SK-N-MC (cell line): ENCODE measurements at regions not wholly inside any gene's neighbourhood (a gene's known extent, or its start where the extent isn't known, plus 50 kb on each side); places are given as distances from the start of the nearest gene placed in this dataset.

Experiments
- EZH2 ChIP-seq: fragments of 200-600 bp; sonication (generic); IDR thresholded peaks from one replicate; pipeline ENCODE4 v1.6.1; 2017; ENCODE audit warnings: antibody characterized with exemption
- POLR2AphosphoS5 ChIP-seq: IDR thresholded peaks from 2 replicates; pipeline ENCODE4 v1.6.1; 2012; ENCODE audit warnings: mild to moderate bottlenecking, low read depth, low read length, borderline replicate concordance

GRCh38 chr10:10803278-10803677 is 214.4 kb upstream of the CELF2 start:
- TF ChIP-seq EZH2, result no peak
- TF ChIP-seq POLR2AphosphoS5, result no peak
